ENCODE measurements at regions not wholly inside any gene's neighbourhood (a gene's known extent, or its start where the extent isn't known, plus 50 kb on each side); places are given as distances from the start of the nearest gene placed in this dataset.
"Not testable (repeated sequence)": the region's sequence is repeated elsewhere in the genome, so short reads cannot be mapped to it uniquely, and the experiment has no call there.

DNA sequence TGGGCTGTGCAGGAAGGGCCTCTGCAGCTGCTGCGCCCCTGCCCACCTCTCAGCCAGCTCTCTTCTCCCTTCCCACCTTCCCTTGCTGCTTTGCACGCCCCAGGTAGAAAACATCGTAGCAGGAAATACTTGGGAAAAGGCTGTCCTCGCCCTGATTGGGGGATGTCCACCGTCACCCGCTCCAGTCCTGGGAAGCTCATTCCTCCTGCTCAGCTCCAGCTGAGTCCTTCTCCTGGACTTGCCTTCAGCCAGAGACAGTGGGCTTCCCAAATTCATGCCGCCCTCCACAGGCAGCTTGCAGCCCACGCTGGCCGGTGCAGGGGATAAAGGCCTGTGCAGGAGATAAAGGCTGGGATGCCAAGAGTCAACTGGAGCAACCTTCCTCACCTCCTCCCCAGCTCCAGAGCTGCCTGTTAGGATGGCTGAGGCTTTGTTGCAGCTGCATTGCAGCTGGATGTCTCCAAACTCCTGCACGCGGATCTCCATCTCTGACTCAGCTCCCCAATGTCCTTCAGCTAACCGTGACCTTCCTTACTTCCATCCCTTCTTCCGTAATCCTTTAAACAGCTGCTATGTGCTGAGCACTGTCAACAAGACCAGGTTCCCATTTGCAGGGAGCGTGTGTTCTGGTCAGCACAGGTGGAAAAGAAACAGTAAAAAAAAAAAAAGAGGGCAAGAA lies 402.0 kb upstream of the TNRC6C start:
- FAIRE-seq (no peak), DNase-seq (ENCODE audit: insufficient read length, low spot score) (no peak)
- TF ChIP-seq POU2F2 (IDR thresholded peaks at IDR 0.05; ENCODE audit: low read depth, low read length) (no peak), POLR2AphosphoS5 (IDR thresholded peaks at IDR 0.05; ENCODE audit: low read depth, low read length) (no peak), PAX5 (IDR thresholded peaks at IDR 0.05; ENCODE audit: insufficient read depth, low read length, severe bottlenecking) (no peak), SPI1 (IDR thresholded peaks at IDR 0.05; ENCODE audit: low read depth, low read length) (no peak), POLR2A (IDR thresholded peaks at IDR 0.05; ENCODE audit: low read depth, low read length) (no peak), TAF1 (IDR thresholded peaks at IDR 0.05; ENCODE audit: low read depth, low read length) (no peak)

GRCh38 chr17:77558846-77559626 lies 399.5 kb upstream of the TNRC6C start:
- no peak for FAIRE-seq
- DNase-seq (ENCODE audit: insufficient read length, low spot score) = no peak
- no peak for TF ChIP-seq SPI1 (IDR thresholded peaks at IDR 0.05; ENCODE audit: low read depth, low read length)
- TF ChIP-seq PAX5 (IDR thresholded peaks at IDR 0.05; ENCODE audit: insufficient read depth, low read length, severe bottlenecking) = no peak
- TF ChIP-seq POU2F2 (IDR thresholded peaks at IDR 0.05; ENCODE audit: low read depth, low read length) = no peak
- TF ChIP-seq POLR2AphosphoS5 (IDR thresholded peaks at IDR 0.05; ENCODE audit: low read depth, low read length) = no peak
- TF ChIP-seq POLR2A (IDR thresholded peaks at IDR 0.05; ENCODE audit: low read depth, low read length) = no peak
- no peak for TF ChIP-seq TAF1 (IDR thresholded peaks at IDR 0.05; ENCODE audit: low read depth, low read length)

DNA sequence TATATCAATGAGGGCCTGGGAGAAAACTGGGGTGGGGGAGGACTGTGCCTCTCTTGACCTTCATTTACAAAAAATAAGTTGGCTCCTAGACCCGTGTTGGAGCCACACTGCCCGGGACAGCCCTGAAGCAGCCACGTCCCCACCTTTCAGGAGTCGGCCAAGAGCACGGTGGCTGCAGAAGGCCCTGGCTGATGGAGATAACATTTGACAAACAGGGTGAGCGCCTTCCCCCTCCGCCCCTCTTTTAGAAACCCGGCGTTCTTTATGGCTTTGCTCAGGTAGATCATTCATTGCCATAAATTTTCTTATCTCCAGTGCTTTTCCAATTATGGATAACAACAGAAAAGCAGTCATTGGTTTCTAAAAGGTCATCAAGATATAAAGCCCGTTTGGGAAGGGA lies 398.1 kb upstream of the TNRC6C start:
- FAIRE-seq = no peak
- no peak for DNase-seq (ENCODE audit: insufficient read length, low spot score)
- TF ChIP-seq POLR2A (IDR thresholded peaks at IDR 0.05; ENCODE audit: low read depth, low read length) (no peak), POLR2AphosphoS5 (IDR thresholded peaks at IDR 0.05; ENCODE audit: low read depth, low read length) (no peak), PAX5 (IDR thresholded peaks at IDR 0.05; ENCODE audit: insufficient read depth, low read length, severe bottlenecking) (no peak), POU2F2 (IDR thresholded peaks at IDR 0.05; ENCODE audit: low read depth, low read length) (no peak), SPI1 (IDR thresholded peaks at IDR 0.05; ENCODE audit: low read depth, low read length) (no peak), TAF1 (IDR thresholded peaks at IDR 0.05; ENCODE audit: low read depth, low read length) (no peak)

DNA sequence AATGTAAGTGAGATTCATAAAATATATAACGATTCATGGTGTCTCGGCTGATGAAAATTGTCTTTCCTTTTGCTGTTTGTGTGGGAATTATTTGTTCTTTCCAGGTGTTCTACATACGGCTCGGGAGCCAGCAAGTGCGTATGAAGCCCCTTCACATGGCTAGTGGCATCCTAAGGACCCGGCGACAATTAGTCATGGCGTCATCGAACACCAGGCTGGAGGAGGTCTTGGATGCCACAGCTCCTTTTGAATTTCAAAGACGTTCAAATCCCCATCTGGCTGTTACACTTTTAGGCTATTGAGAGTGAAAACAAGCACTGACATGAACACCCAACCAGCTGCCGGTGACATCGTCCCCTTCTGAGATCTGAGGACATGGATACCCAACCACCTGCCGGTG lies 397.7 kb upstream of the TNRC6C start:
- TF ChIP-seq POLR2A (IDR thresholded peaks at IDR 0.05; ENCODE audit: low read depth, low read length) (no peak), POLR2AphosphoS5 (IDR thresholded peaks at IDR 0.05; ENCODE audit: low read depth, low read length) (no peak), POU2F2 (IDR thresholded peaks at IDR 0.05; ENCODE audit: low read depth, low read length) (no peak), PAX5 (IDR thresholded peaks at IDR 0.05; ENCODE audit: insufficient read depth, low read length, severe bottlenecking) (no peak), SPI1 (IDR thresholded peaks at IDR 0.05; ENCODE audit: low read depth, low read length) (no peak), TAF1 (IDR thresholded peaks at IDR 0.05; ENCODE audit: low read depth, low read length) (no peak)
- no peak for FAIRE-seq
- no peak for DNase-seq (ENCODE audit: insufficient read length, low spot score)

DNA sequence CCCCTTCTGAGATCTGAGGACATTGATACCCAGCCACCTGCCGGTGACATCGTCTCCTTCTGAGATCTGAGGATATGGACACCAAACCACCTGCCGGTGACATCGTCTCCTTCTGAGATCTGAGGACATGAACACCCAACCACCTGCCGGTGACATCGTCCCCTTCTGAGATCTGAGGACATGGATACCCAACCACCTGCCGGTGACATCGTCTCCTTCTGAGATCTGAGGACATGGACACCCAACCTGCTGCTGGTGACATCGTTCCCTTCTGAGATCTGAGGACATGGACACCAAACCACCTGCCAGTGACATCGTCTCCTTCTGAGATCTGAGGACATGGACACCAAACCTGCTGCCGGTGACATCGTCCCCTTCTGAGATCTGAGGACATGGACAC lies 396.1 kb upstream of the TNRC6C start:
- not testable (repeated sequence) for FAIRE-seq; DNase-seq (ENCODE audit: insufficient read length, low spot score)

- FAIRE-seq (no peak), DNase-seq (ENCODE audit: insufficient read length, low spot score) (no peak)
- TF ChIP-seq SPI1 (IDR thresholded peaks at IDR 0.05; ENCODE audit: low read depth, low read length) = no peak
- no peak for TF ChIP-seq PAX5 (IDR thresholded peaks at IDR 0.05; ENCODE audit: insufficient read depth, low read length, severe bottlenecking)
- no peak for TF ChIP-seq POLR2AphosphoS5 (IDR thresholded peaks at IDR 0.05; ENCODE audit: low read depth, low read length)
- no peak for TF ChIP-seq POU2F2 (IDR thresholded peaks at IDR 0.05; ENCODE audit: low read depth, low read length)
- TF ChIP-seq POLR2A (IDR thresholded peaks at IDR 0.05; ENCODE audit: low read depth, low read length) = no peak
- no peak for TF ChIP-seq TAF1 (IDR thresholded peaks at IDR 0.05; ENCODE audit: low read depth, low read length)
Measured at GRCh38 chr17:77563439-77564102, 394.9 kb upstream of the TNRC6C start.

DNA sequence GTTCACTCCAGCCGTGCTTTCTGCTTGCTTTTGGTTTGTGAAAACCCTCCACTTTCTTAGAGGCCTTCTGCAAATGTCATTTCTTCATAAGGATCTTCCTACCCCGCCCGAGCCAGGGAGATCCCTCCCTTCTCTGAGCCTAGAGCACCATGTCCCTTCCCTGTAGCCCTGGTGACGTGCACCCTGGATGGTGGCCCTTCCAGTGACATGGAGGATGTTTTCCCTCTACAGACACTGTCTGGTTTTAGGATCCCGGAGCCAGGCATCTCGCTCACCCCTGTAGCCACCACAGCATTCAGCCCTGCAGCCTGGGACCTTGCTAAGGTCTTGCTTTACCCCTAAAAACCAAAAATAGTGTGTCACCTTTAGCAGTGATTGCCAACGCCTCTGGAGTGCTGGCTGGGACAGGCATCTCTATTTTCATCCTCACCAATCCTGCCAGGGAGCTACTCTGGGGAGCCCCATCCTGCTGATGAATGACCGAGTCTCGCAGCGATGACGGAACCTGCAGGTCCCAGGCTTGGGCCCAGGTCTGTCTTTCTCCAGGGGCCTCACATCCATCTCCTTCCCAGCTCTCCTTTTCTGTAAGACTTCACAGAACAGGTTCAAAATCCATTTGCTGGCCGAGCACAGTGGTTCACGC lies 394.1 kb upstream of the TNRC6C start:
- DNase-seq (ENCODE audit: insufficient read length, low spot score) (no peak), FAIRE-seq (no peak)
- TF ChIP-seq POLR2A (IDR thresholded peaks at IDR 0.05; ENCODE audit: low read depth, low read length) (no peak), POU2F2 (IDR thresholded peaks at IDR 0.05; ENCODE audit: low read depth, low read length) (no peak), TAF1 (IDR thresholded peaks at IDR 0.05; ENCODE audit: low read depth, low read length) (no peak), PAX5 (IDR thresholded peaks at IDR 0.05; ENCODE audit: insufficient read depth, low read length, severe bottlenecking) (no peak), POLR2AphosphoS5 (IDR thresholded peaks at IDR 0.05; ENCODE audit: low read depth, low read length) (no peak), SPI1 (IDR thresholded peaks at IDR 0.05; ENCODE audit: low read depth, low read length) (no peak)

DNA sequence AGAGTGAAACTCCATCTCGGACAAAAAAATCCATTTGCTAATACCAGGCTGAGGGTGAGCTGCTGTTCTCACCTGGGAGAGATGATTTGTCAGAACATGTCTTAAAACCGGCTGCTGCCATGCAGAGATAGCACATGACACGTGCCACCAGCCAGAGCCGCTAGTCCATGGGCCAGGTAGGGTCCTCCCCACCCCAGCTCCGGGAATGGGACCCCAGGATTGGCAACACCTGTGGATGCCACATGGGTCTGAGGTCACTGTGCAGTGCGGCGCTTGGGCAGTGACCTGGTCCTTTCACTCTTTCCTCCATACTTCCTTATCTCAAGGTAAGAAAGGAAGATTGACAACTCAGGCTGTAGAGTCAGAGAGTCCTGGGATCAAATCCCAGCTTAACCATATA lies 393.3 kb upstream of the TNRC6C start:
- FAIRE-seq (no peak), DNase-seq (ENCODE audit: insufficient read length, low spot score) (no peak)
- TF ChIP-seq SPI1 (IDR thresholded peaks at IDR 0.05; ENCODE audit: low read depth, low read length) (no peak), POU2F2 (IDR thresholded peaks at IDR 0.05; ENCODE audit: low read depth, low read length) (no peak), POLR2AphosphoS5 (IDR thresholded peaks at IDR 0.05; ENCODE audit: low read depth, low read length) (no peak), PAX5 (IDR thresholded peaks at IDR 0.05; ENCODE audit: insufficient read depth, low read length, severe bottlenecking) (no peak), POLR2A (IDR thresholded peaks at IDR 0.05; ENCODE audit: low read depth, low read length) (no peak), TAF1 (IDR thresholded peaks at IDR 0.05; ENCODE audit: low read depth, low read length) (no peak)

GRCh38 chr17:77566151-77566550 lies 392.4 kb upstream of the TNRC6C start:
- no peak for FAIRE-seq
- TF ChIP-seq POU2F2 (IDR thresholded peaks at IDR 0.05; ENCODE audit: low read depth, low read length) (no peak), TAF1 (IDR thresholded peaks at IDR 0.05; ENCODE audit: low read depth, low read length) (no peak), POLR2A (IDR thresholded peaks at IDR 0.05; ENCODE audit: low read depth, low read length) (no peak), PAX5 (IDR thresholded peaks at IDR 0.05; ENCODE audit: insufficient read depth, low read length, severe bottlenecking) (no peak), POLR2AphosphoS5 (IDR thresholded peaks at IDR 0.05; ENCODE audit: low read depth, low read length) (no peak), SPI1 (IDR thresholded peaks at IDR 0.05; ENCODE audit: low read depth, low read length) (no peak)
- no peak for DNase-seq (ENCODE audit: insufficient read length, low spot score)
